ENCODE measurements at regions not wholly inside any gene's neighbourhood (a gene's known extent, or its start where the extent isn't known, plus 50 kb on each side); places are given as distances from the start of the nearest gene placed in this dataset.
A peak's percentile ranks its signal among the peaks of the same experiment; 100 is the strongest.

GRCh38 chr22:47394504-47395440 lies 632.3 kb downstream of the TBC1D22A start:
- intact Hi-C loops (cut with DNase I), result no loop called here
- DNase-seq, result peak in 3 of 10 donors; percentile 32 to 62 (median 51)

- DNase-seq, result peak in 4 of 10 donors; percentile 16 to 79 (median 74)
- intact Hi-C loops (cut with DNase I), result no loop called here
Measured at GRCh38 chr22:47393191-47393590, 630.7 kb downstream of the TBC1D22A start.

GRCh38 chr22:47392729-47393128 lies 630.3 kb downstream of the TBC1D22A start:
- peak in 4 of 10 donors; percentile 4 to 59 (median 34) for DNase-seq
- intact Hi-C loops (cut with DNase I), result no loop called here

- intact Hi-C loops (cut with DNase I), result no loop called here
- DNase-seq, result peak in 1 of 10 donors; percentile 4
Measured at GRCh38 chr22:47392054-47392347, 629.6 kb downstream of the TBC1D22A start.

- intact Hi-C loops (cut with DNase I), result no loop called here
- peak in 4 of 10 donors; percentile 17 to 81 (median 55) for DNase-seq
Measured at GRCh38 chr22:47391169-47392053, 629.0 kb downstream of the TBC1D22A start.

- DNase-seq, result peak in 4 of 10 donors; percentile 18 to 76 (median 56)
- intact Hi-C loops (cut with DNase I), result no loop called here
Measured at GRCh38 chr22:47390026-47390970, 627.8 kb downstream of the TBC1D22A start.

GRCh38 chr22:47389201-47389600 lies 626.8 kb downstream of the TBC1D22A start:
- intact Hi-C loops (cut with DNase I), result no loop called here
- peak in 4 of 10 donors; percentile 12 to 75 (median 46) for DNase-seq

GRCh38 chr22:47388778-47389177 lies 626.3 kb downstream of the TBC1D22A start:
- intact Hi-C loops (cut with DNase I), result no loop called here
- peak in 4 of 10 donors; percentile 16 to 67 (median 42) for DNase-seq

- DNase-seq, result peak in 3 of 10 donors; percentile 4 to 61 (median 39)
- intact Hi-C loops (cut with DNase I), result no loop called here
Measured at GRCh38 chr22:47388331-47388730, 625.9 kb downstream of the TBC1D22A start.

GRCh38 chr22:47386812-47387510 lies 624.5 kb downstream of the TBC1D22A start:
- DNase-seq, result peak in 4 of 10 donors; percentile 15 to 75 (median 61)
- intact Hi-C loops (cut with DNase I), result no loop called here

GRCh38 chr22:47384977-47385376 lies 622.5 kb downstream of the TBC1D22A start:
- DNase-seq, result peak in 5 of 10 donors; percentile 4 to 50 (median 42)
- intact Hi-C loops (cut with DNase I), result no loop called here

GRCh38 chr22:47382164-47382890 lies 619.9 kb downstream of the TBC1D22A start:
- intact Hi-C loops (cut with DNase I), result no loop called here
- DNase-seq, result peak in 5 of 10 donors; percentile 1 to 74 (median 46)

- peak in 3 of 10 donors; percentile 3 to 40 (median 23) for DNase-seq
Measured at GRCh38 chr22:47381240-47381639, 618.8 kb downstream of the TBC1D22A start.

GRCh38 chr22:47380692-47381091 lies 618.2 kb downstream of the TBC1D22A start:
- intact Hi-C loops (cut with DNase I), result no loop called here
- DNase-seq, result peak in 3 of 10 donors; percentile 10 to 41 (median 22)

More at GRCh38 chr22:47381240-47381639, 618.8 kb downstream of the TBC1D22A start:
- intact Hi-C loops (cut with DNase I), result no loop called here

GRCh38 chr22:47379037-47379436 lies 616.6 kb downstream of the TBC1D22A start:
- DNase-seq, result peak in 1 of 10 donors; percentile 31
- intact Hi-C loops (cut with DNase I), result no loop called here

GRCh38 chr22:47377926-47378560 lies 615.6 kb downstream of the TBC1D22A start:
- intact Hi-C loops (cut with DNase I), result no loop called here
- peak in 2 of 10 donors; percentile 11 to 50 for DNase-seq

- intact Hi-C loops (cut with DNase I), result no loop called here
- DNase-seq, result peak in 3 of 10 donors; percentile 1 to 60 (median 9)
Measured at GRCh38 chr22:47376901-47377505, 614.6 kb downstream of the TBC1D22A start.

Measured in posterior cingulate gyrus (tissue), 11 donors.